HUES48 (cell line): ENCODE measurements at regions not wholly inside any gene's neighbourhood (a gene's known extent, or its start where the extent isn't known, plus 50 kb on each side); places are given as distances from the start of the nearest gene placed in this dataset.
"Not testable (repeated sequence)": the region's sequence is repeated elsewhere in the genome, so short reads cannot be mapped to it uniquely, and the experiment has no call there.

Experiments used
- H3K27ac ChIP-seq: one replicate; pipeline ENCODE4 v1.7.0; 2013; ENCODE audit warnings: low read depth, low read length, inconsistent platforms
- H3K27me3 ChIP-seq: 2 replicates; pipeline ENCODE4 v1.6.1; 2013; ENCODE audit warnings: mild to moderate bottlenecking, low read length; ENCODE audit not compliant: control insufficient read depth, insufficient read depth
- H3K36me3 ChIP-seq: 2 replicates; pipeline ENCODE4 v1.6.1; 2013; ENCODE audit warnings: low read length; ENCODE audit not compliant: control insufficient read depth, insufficient read depth
- H3K4me1 ChIP-seq: 2 replicates; pipeline ENCODE4 v1.6.1; 2013; ENCODE audit warnings: mild to moderate bottlenecking, low read length; ENCODE audit not compliant: control insufficient read depth, insufficient read depth
- H3K4me3 ChIP-seq: 2 replicates; pipeline ENCODE4 v1.5.1; 2013; ENCODE audit warnings: mild to moderate bottlenecking, low read depth, low read length
- H3K9ac ChIP-seq: 2 replicates; pipeline ENCODE4 v1.6.1; 2013; ENCODE audit warnings: mild to moderate bottlenecking, low read depth, low read length, moderate library complexity
- H3K9me3 ChIP-seq: 2 replicates; pipeline ENCODE4 v1.6.1; 2013; ENCODE audit warnings: low read length; ENCODE audit not compliant: control insufficient read depth, insufficient read depth

DNA sequence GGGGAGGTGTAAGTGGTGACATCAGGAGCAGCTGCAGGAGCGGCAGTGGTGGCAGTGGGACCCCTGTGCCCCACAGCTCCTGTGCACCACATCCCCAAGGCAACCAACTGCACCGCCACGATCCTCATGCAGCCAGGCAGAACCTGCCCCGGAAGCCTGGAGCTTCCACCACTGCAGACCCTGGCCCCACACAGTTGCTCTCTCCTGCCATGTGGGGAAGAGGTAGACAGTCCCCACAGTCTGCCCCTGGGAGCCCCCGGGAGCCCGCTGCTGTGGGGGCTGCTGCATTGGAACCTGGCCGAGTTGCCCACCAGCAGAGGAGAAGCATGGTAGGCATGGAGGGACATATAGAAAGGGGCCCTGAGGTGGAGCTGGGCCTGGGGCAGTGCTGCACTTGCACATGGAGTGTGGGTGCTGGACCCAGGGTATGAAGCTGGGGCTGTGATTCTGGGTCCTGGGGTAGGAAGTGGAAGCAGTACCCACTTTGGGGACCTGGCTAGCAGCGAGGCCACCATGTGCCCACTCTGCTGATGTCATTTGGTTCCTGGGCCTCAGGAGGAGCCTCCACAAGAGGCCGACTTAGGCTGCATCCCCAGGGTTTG lies 623.3 kb upstream of the LRRTM4 start:
- Histone ChIP-seq H3K36me3 (no peaks in the 10 kb centered on the region), H3K27ac (no peak overlapping the region), H3K9ac (no peak overlapping the region), H3K4me1 (no peaks in the 10 kb centered on the region), H3K9me3 (no peaks in the 10 kb centered on the region), H3K4me3 (no peak overlapping the region), H3K27me3 (no peaks in the 10 kb centered on the region)

DNA sequence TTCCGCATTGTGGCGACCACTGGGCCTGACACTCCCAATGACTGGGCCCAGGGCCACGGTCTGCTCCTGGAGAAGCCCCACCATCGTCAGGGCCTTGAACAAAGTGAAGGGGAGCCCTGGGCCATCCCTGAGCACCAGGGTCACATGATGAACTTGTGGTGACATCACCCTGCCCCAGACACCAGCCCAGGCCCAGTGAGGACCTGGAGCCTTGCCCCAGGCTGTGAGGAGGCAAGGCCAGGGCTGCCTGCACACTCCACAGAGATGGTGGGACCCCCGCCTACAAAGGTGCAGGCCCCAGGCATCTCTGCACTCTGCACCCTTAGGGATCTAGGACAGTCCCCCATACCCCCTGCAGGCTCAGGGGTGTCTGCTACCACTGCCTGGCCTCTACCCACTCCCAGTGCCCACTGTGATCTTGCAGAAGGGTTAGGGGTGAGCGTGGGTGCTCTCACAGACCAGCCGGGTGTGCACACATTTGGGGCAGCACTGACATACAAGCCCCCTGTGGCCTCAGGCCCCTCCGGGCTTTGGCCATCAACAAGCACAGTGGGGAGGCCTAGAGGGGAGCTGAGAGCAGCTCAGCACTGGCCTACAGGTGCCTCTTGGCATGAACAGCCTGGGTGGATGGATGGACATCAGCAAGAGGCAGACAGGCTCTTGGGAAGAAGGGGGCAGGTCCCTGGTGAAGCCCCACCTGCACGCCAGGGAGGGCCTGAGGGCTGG lies 624.0 kb upstream of the LRRTM4 start:
- H3K9me3 ChIP-seq = no peaks in the 10 kb centered on the region
- H3K9ac ChIP-seq = no peak overlapping the region
- H3K27ac ChIP-seq = no peak overlapping the region
- H3K27me3 ChIP-seq = no peaks in the 10 kb centered on the region
- H3K4me3 ChIP-seq = no peak overlapping the region
- no peaks in the 10 kb centered on the region for H3K4me1 ChIP-seq
- H3K36me3 ChIP-seq = no peaks in the 10 kb centered on the region

DNA sequence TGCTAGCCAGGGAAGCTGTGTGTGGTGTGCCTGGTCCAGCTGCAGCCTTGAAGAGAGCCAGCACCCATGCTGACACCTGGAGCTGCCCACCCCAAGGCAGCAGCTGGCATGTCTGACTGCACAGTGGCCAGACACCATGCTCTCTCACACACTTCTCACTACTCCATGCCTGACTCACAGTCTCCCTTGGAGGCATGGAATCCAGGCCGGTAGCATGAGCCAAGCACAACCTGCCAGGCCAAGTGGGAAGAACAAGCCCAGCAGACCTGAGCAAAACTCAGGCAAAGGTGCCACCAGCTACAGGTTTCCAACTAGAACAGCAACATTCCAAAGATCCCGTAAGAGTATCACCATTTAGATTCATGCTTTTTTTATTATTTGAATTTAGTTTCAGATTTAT lies 625.3 kb upstream of the LRRTM4 start:
- no peaks in the 10 kb centered on the region for H3K4me1 ChIP-seq
- H3K9ac ChIP-seq = no peak overlapping the region
- H3K9me3 ChIP-seq = no peaks in the 10 kb centered on the region
- H3K4me3 ChIP-seq = no peak overlapping the region
- no peaks in the 10 kb centered on the region for H3K36me3 ChIP-seq
- H3K27ac ChIP-seq = no peak overlapping the region
- no peaks in the 10 kb centered on the region for H3K27me3 ChIP-seq

DNA sequence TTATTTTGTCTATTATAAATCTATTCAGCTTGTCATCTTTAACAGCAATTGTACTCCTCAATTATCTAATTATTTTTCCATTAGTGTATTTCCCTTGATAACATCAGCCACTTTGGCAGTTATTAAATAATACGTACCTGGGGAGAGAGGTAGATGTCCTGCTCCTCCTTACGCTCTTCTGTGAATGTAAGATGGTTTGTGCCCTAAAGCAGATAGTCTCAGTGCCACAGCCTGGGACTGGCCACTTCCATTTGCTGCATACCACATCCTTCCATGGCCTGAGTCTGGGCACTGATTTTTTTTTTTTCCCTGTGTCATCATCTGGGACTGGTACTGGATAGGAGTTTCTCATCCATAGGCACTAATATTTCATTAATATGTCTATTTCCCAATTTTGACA lies 632.4 kb upstream of the LRRTM4 start:
- no peaks in the 10 kb centered on the region for H3K9me3 ChIP-seq
- no peak overlapping the region for H3K27ac ChIP-seq
- H3K4me1 ChIP-seq = no peaks in the 10 kb centered on the region
- H3K4me3 ChIP-seq = no peak overlapping the region
- no peaks in the 10 kb centered on the region for H3K36me3 ChIP-seq
- no peaks in the 10 kb centered on the region for H3K27me3 ChIP-seq
- H3K9ac ChIP-seq = no peak overlapping the region

DNA sequence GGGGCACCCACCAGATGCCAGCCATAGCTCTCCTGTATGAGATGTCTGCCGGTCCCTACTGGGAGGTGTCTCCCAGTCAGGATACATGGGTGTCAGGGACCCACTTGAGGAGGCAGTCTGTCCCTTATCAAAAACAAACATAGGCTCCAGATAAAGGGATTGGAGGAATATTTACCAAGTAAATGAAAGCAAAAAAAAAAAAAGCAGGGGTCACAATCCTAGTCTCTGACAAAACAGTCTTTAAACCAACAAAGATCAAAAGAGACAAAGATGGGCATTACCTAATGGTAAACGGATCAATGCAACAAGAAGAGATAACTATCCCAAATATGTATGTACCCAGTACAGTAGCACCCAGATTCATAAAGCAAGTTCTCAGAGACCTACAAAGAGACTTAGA lies 640.0 kb upstream of the LRRTM4 start:
- Histone ChIP-seq H3K27ac (no peak overlapping the region), H3K4me1 (no peaks in the 10 kb centered on the region)

DNA sequence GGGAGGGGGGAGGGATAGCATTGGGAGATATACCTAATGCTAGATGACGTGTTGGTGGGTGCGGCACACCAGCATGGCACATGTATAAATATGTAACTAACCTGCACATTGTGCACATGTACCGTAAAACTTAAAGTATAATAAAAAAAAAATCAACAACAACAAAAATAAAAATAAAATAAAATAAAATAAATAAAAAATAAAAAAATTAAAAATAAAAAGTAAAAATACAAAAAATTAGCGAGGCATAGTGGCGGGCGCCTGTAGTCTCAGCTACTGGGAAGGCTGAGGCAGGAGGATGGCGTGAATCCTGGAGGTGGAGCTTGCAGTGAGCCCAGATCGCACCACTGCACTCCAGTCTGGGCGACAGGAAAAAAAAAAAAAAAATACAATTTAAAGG lies 650.0 kb upstream of the LRRTM4 start:
- not testable (repeated sequence) for H3K27ac ChIP-seq, H3K9me3 ChIP-seq, H3K4me1 ChIP-seq, H3K4me3 ChIP-seq, H3K9ac ChIP-seq, H3K36me3 ChIP-seq, H3K27me3 ChIP-seq

More for the DNA sequence above, 640.0 kb upstream of the LRRTM4 start:
- H3K9me3 ChIP-seq = no peaks in the 10 kb centered on the region
- H3K9ac ChIP-seq = no peak overlapping the region
- H3K36me3 ChIP-seq = no peaks in the 10 kb centered on the region
- H3K4me3 ChIP-seq = no peak overlapping the region
- no peaks in the 10 kb centered on the region for H3K27me3 ChIP-seq

DNA sequence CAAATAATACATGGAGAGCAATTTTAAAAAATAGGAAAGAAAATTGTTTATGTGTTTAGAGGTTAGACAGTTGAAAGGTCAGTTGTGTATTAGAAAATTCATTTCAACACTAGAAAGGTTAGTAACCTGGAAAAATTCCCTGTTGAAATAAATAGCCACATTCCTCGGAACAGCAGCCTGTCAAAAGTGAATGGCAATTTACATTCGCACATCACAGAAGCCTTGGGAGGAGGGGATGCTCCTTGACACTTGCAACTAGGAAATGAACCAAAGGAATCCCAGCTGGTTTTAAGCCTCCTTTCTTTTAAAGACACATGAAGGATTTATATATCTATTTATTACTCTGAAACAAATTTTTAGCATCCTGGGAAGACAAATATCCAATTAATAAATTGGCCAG lies 653.5 kb upstream of the LRRTM4 start:
- Histone ChIP-seq H3K9ac (no peak overlapping the region), H3K4me3 (no peak overlapping the region), H3K27me3 (no peaks in the 10 kb centered on the region), H3K36me3 (no peaks in the 10 kb centered on the region), H3K27ac (no peak overlapping the region), H3K9me3 (no peaks in the 10 kb centered on the region), H3K4me1 (no peaks in the 10 kb centered on the region)

DNA sequence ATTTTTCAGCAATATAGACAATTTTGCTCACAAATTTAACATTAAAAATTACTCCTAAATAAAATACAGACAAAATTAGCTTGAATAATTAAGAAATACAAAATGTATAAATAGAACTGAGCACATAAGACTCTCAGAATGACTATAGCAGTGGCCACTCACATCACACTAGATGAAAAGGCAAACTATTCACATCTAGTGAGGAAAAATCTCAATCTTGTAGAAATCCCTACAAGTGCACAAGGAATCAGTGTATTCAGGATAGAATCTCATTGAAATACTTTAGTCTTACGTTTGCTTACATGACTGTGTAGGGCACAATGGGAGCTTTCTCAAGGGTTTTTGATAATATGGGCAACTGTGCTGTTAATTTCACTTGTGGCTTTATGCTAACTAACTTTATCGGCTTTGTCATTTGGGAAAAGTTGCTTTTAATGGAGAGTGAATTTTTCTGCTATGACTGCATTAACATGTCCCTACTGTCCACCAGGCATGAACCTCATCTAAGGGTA lies 678.9 kb upstream of the LRRTM4 start:
- no peak overlapping the region for H3K9ac ChIP-seq
- H3K27ac ChIP-seq = no peak overlapping the region
- no peaks in the 10 kb centered on the region for H3K36me3 ChIP-seq
- no peaks in the 10 kb centered on the region for H3K4me1 ChIP-seq
- H3K9me3 ChIP-seq = no peaks in the 10 kb centered on the region
- no peak overlapping the region for H3K4me3 ChIP-seq
- no peaks in the 10 kb centered on the region for H3K27me3 ChIP-seq

DNA sequence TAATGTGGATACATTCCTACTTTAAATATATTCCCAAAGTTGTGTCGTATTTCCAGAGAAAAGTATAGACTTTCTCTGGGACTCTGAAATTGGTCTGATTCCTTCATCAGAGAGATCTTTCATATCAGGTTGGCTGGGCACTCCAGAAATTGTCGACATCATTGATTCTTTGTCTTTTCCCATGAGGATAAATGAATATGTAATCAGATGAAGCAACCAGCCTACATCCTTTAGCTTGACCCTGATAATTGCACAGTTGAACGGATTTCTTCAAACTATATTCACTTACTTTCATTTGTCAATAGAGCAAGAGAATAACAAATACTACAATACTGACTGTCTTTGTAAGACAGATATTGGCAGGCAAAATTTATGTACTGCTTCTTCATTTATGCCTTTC lies 680.2 kb upstream of the LRRTM4 start:
- Histone ChIP-seq H3K27me3 (no peaks in the 10 kb centered on the region), H3K36me3 (no peaks in the 10 kb centered on the region), H3K27ac (no peak overlapping the region), H3K9me3 (no peaks in the 10 kb centered on the region), H3K4me3 (no peak overlapping the region), H3K9ac (no peak overlapping the region), H3K4me1 (no peaks in the 10 kb centered on the region)

DNA sequence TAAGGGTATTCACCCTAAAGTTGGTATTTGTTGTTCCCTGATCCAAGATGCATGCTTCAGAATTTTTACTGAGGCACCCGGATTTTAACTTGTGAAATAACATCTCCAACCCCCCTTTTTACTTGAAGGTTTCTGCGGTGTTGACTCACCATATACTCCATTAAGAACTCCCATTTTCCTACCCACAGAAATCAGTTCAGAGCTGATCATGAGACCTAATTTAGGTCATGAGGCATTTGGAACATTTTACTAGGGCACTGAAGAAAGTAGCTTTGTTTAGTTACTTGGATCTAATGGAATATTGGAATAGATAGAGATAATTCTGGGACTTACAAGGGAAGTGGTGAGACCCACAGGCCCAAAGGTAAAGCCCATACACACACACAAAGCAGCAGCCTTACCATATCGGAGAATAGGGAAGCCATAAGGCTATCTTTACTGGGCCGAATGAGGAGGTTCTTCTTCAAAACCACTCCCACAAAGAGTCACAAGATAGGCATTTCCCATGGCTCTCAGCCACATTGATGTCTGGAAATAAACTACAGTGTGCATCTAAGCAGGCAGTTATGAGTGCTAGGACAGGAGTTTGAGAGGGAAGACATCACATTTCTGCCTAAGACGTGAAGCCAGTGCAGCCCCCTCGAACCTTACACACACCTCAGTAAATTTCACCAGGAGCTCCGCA lies 681.0 kb upstream of the LRRTM4 start:
- no peak overlapping the region for H3K27ac ChIP-seq
- H3K27me3 ChIP-seq = no peaks in the 10 kb centered on the region
- H3K36me3 ChIP-seq = no peaks in the 10 kb centered on the region
- H3K4me3 ChIP-seq = no peak overlapping the region
- H3K9ac ChIP-seq = no peak overlapping the region
- no peaks in the 10 kb centered on the region for H3K4me1 ChIP-seq
- no peaks in the 10 kb centered on the region for H3K9me3 ChIP-seq

DNA sequence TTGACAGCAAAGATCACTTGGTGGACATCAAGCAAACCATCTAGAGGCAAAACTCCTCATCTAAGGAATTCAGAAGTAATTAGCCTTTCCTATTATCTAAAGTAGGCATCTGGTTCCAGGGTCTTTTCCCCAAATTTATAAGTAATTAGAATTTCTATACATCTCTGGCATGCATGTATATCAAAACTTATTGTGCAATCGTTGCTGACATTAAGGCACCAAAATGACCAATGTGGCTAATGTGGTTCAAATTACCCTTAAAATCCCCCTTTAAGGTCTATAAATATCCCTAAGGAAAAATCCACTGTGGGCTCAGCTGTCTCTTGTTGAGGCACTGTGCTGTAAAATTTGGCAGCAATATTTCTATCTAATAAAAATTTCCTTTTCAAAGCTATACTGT lies 695.9 kb upstream of the LRRTM4 start:
- Histone ChIP-seq H3K4me3 (no peak overlapping the region), H3K36me3 (no peaks in the 10 kb centered on the region), H3K27me3 (no peaks in the 10 kb centered on the region), H3K9ac (no peak overlapping the region), H3K27ac (no peak overlapping the region), H3K9me3 (no peaks in the 10 kb centered on the region), H3K4me1 (no peaks in the 10 kb centered on the region; the same call in 1 of the 2 replicates)
